PC-9 (cell line): ENCODE measurements at regions not wholly inside any gene's neighbourhood (a gene's known extent, or its start where the extent isn't known, plus 50 kb on each side); places are given as distances from the start of the nearest gene placed in this dataset.

ENCODE experiments used
- EZH2 ChIP-seq: fragments of 200-600 bp; sonication (generic); IDR thresholded peaks from 2 replicates; pipeline ENCODE4 v1.8.0; 2017; ENCODE audit warnings: antibody characterized with exemption, low read depth
- TF ChIP-seq, protein P1 (sequence below): fragments of 200-600 bp; sonication (generic); conservative IDR thresholded peaks from 2 replicates; pipeline ENCODE4 v1.6.1; 2017; ENCODE audit warnings: mixed run types, antibody characterized with exemption, mild to moderate bottlenecking, moderate library complexity

DNA sequence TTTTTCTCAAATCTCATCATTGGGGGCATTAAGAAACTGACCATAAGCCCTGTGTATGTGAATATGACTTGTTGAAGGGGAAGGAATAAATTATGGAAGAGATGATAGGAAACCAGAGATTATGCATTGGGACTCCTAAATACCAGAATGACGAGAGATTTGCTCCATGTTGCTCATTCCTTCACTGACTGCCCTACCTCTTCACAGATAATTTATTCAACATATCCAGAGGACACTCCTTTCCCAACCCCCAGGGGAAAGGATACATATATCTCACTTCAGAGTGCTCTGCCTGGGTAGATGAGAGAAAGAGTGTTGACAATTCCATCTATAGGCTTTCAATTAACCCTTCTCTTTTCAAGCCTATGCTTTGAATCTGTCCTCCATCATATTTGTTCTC is 145.3 kb upstream of the RHOBTB1 start:
- TF ChIP-seq, protein P1, sequence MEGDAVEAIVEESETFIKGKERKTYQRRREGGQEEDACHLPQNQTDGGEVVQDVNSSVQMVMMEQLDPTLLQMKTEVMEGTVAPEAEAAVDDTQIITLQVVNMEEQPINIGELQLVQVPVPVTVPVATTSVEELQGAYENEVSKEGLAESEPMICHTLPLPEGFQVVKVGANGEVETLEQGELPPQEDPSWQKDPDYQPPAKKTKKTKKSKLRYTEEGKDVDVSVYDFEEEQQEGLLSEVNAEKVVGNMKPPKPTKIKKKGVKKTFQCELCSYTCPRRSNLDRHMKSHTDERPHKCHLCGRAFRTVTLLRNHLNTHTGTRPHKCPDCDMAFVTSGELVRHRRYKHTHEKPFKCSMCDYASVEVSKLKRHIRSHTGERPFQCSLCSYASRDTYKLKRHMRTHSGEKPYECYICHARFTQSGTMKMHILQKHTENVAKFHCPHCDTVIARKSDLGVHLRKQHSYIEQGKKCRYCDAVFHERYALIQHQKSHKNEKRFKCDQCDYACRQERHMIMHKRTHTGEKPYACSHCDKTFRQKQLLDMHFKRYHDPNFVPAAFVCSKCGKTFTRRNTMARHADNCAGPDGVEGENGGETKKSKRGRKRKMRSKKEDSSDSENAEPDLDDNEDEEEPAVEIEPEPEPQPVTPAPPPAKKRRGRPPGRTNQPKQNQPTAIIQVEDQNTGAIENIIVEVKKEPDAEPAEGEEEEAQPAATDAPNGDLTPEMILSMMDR, result no peak
- TF ChIP-seq EZH2, result no peak
